ENCODE measurements at regions not wholly inside any gene's neighbourhood (a gene's known extent, or its start where the extent isn't known, plus 50 kb on each side); places are given as distances from the start of the nearest gene placed in this dataset.

- CTCF ChIA-PET = no interaction called here
- Mint-ChIP-seq H3K27ac (no peak overlapping the region), H3K4me1 (no peaks in the 10 kb centered on the region), H3K36me3 (ENCODE audit: low read depth) (no peaks in the 10 kb centered on the region), H3K9me3 (peaks cover 13% of the 10 kb centered on the region), H3K4me3 (no peak overlapping the region), H3K27me3 (peaks cover 22% of the 10 kb centered on the region)
- POLR2A ChIA-PET = no interaction called here
- no peak for DNase-seq
These were observed 310.4 kb upstream of the HDAC4 start for GRCh38 chr2:239710953-239711861.

DNA sequence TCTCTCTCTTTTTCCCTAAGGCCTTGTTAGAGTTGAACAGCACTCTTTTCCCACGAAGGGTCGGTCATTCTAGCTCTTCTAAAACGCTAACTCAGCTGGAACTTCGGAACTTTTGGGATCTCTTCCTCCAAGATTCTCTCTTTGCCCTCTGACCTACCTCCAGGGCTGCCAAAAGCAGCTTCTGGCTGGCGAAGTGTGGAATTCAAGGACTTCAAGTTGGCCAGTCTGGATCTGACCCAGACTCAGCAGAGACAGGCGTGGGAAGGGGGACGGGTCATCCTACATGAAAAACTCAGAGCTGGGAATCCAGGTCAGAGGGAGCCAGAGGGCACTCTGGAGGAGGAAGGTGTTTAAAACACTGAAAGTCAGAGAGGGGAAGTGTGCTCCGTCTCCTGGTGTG lies 305.5 kb upstream of the HDAC4 start:
- no peaks in the 10 kb centered on the region for H3K9me3 Mint-ChIP-seq
- DNase-seq = peak; percentile 10
- no peaks in the 10 kb centered on the region for H3K4me1 Mint-ChIP-seq
- peaks cover 28% of the 10 kb centered on the region for H3K27me3 Mint-ChIP-seq
- H3K27ac Mint-ChIP-seq = no peak overlapping the region
- ChIA-PET POLR2A (no interaction called here), CTCF (no interaction called here)
- H3K36me3 Mint-ChIP-seq (ENCODE audit: low read depth) = no peaks in the 10 kb centered on the region
- H3K4me3 Mint-ChIP-seq = no peak overlapping the region

GRCh38 chr2:239704737-239705136 lies 303.9 kb upstream of the HDAC4 start:
- H3K27ac Mint-ChIP-seq = no peak overlapping the region

DNA sequence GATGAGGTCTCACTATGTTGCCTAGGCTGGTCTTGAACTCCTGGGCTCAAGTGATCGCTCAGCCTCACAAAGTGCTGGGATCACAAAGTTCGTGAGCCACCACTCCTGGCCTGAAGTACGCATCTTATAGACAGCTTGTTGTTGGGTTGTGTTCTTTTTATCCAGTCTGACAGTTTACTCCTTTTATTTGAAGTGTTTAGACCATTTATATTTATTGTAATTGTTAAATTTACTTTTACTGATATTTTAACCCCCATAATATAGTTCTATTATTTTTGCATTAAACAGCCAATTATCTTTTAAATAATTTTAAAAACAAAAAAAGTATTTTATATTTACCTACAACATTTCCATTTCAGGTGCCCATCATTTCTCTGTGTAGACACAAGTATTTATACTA lies 303.0 kb upstream of the HDAC4 start:
- no peak overlapping the region for H3K4me3 Mint-ChIP-seq
- H3K36me3 Mint-ChIP-seq (ENCODE audit: low read depth) = no peaks in the 10 kb centered on the region
- H3K4me1 Mint-ChIP-seq = no peaks in the 10 kb centered on the region
- H3K27ac Mint-ChIP-seq = no peak overlapping the region
- POLR2A ChIA-PET = no interaction called here
- no peak for DNase-seq
- CTCF ChIA-PET = no interaction called here
- H3K27me3 Mint-ChIP-seq = peaks cover 15% of the 10 kb centered on the region
- no peaks in the 10 kb centered on the region for H3K9me3 Mint-ChIP-seq

More at GRCh38 chr2:239704737-239705136, 303.9 kb upstream of the HDAC4 start:
- no peak overlapping the region for H3K4me3 Mint-ChIP-seq
- CTCF ChIA-PET = no interaction called here
- H3K27me3 Mint-ChIP-seq = peaks cover 21% of the 10 kb centered on the region
- DNase-seq = peak; percentile 0
- H3K4me1 Mint-ChIP-seq = no peaks in the 10 kb centered on the region
- no peaks in the 10 kb centered on the region for H3K36me3 Mint-ChIP-seq (ENCODE audit: low read depth)
- POLR2A ChIA-PET = no interaction called here
- H3K9me3 Mint-ChIP-seq = no peaks in the 10 kb centered on the region

DNA sequence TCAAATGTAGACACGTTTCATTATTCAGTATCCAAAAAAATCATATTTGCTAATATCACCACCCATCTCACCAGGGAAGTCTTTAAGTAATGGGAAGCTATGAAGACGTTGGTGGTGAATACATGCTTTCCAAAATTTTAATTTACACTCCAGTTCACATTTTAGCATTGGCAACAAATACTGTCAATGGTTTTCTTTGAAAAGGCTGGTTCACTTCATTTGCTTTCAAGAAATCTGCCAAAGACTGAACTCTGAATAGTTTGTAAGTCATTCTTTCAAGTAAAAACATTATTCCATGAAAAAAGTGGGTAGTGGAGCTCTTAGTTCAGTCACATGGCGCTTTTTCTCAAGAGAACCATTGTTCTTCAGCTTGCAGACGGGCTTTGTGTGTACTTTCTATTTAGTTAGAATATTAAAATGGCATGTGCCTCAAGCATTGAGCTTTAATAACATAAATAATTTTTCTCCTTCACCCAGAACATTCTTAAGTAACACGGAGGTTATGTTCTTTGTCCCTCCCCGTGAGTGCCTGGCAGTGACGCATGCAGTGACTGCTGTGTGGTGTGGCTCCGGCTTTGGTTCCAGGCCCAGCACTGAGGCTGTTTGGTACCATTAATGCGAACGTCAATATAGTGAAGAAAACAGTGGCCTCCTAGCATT lies 300.0 kb upstream of the HDAC4 start:
- Mint-ChIP-seq H3K4me3 (no peak overlapping the region), H3K36me3 (ENCODE audit: low read depth) (no peaks in the 10 kb centered on the region), H3K4me1 (no peaks in the 10 kb centered on the region), H3K27me3 (peaks cover 15% of the 10 kb centered on the region), H3K9me3 (no peaks in the 10 kb centered on the region), H3K27ac (no peak overlapping the region)
- peak; percentile 8 for DNase-seq
- POLR2A ChIA-PET = no interaction called here
- CTCF ChIA-PET = no interaction called here

- no peaks in the 10 kb centered on the region for H3K36me3 Mint-ChIP-seq (ENCODE audit: low read depth)
- H3K27ac Mint-ChIP-seq = no peak overlapping the region
- DNase-seq = peak; percentile 12
- no peak overlapping the region for H3K4me3 Mint-ChIP-seq
- ChIA-PET CTCF (no interaction called here), POLR2A (no interaction called here)
- H3K4me1 Mint-ChIP-seq = no peaks in the 10 kb centered on the region
- peaks cover 4% of the 10 kb centered on the region for H3K27me3 Mint-ChIP-seq
- H3K9me3 Mint-ChIP-seq = no peaks in the 10 kb centered on the region
These were observed 296.8 kb upstream of the HDAC4 start for GRCh38 chr2:239697399-239698164.

- H3K4me3 Mint-ChIP-seq = no peak overlapping the region
- no peaks in the 10 kb centered on the region for H3K4me1 Mint-ChIP-seq
- no peaks in the 10 kb centered on the region for H3K9me3 Mint-ChIP-seq
- H3K36me3 Mint-ChIP-seq (ENCODE audit: low read depth) = no peaks in the 10 kb centered on the region
- peak; percentile 5 for DNase-seq
- ChIA-PET POLR2A (no interaction called here), CTCF (no interaction called here)
- H3K27me3 Mint-ChIP-seq = peaks cover 4% of the 10 kb centered on the region
- no peak overlapping the region for H3K27ac Mint-ChIP-seq
These were observed 295.9 kb upstream of the HDAC4 start for GRCh38 chr2:239696559-239697207.

DNA sequence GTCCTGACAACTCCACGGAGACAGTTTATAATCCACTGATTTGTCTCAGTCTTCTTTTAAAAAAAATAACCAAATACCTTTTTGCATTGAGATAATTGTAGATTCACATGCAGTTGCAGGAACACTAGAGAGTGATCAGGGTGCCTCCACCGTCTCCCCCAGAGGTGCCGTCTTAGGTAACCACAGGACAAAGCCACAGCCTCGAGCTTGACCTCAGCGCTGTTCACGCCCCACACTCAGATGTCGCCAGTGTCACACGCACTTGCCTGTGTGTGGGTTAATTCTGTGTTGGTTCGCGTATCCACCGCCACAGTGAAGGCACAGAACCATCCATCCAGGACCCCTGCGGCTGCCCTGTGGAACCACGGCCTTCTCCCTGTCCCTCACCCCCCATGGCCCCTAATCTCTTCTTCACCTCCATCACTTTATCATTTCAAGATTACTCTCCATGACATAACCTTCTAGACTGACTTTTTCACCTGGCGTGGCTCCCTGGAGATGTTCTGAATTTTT lies 295.0 kb upstream of the HDAC4 start:
- no peak for DNase-seq
- CTCF ChIA-PET = interaction anchor here (1.6 kb wide), 1 partner anchor 326 kb away, joined by 3 read pairs; no protein-coding TSS in a partner anchor
- no peaks in the 10 kb centered on the region for H3K9me3 Mint-ChIP-seq
- H3K4me1 Mint-ChIP-seq = no peaks in the 10 kb centered on the region
- H3K27ac Mint-ChIP-seq = no peak overlapping the region
- POLR2A ChIA-PET = no interaction called here
- no peaks in the 10 kb centered on the region for H3K36me3 Mint-ChIP-seq (ENCODE audit: low read depth)
- peaks cover 3% of the 10 kb centered on the region for H3K27me3 Mint-ChIP-seq
- H3K4me3 Mint-ChIP-seq = no peak overlapping the region

- Mint-ChIP-seq H3K9me3 (no peaks in the 10 kb centered on the region), H3K27ac (no peak overlapping the region), H3K36me3 (ENCODE audit: low read depth) (no peaks in the 10 kb centered on the region), H3K4me3 (no peak overlapping the region), H3K4me1 (no peaks in the 10 kb centered on the region), H3K27me3 (peaks cover 3% of the 10 kb centered on the region)
- ChIA-PET POLR2A (no interaction called here), CTCF (interaction anchor here (1.6 kb wide), 1 partner anchor 326 kb away, joined by 3 read pairs; no protein-coding TSS in a partner anchor)
- DNase-seq = no peak
These were observed 294.4 kb upstream of the HDAC4 start for GRCh38 chr2:239695106-239695727.

DNA sequence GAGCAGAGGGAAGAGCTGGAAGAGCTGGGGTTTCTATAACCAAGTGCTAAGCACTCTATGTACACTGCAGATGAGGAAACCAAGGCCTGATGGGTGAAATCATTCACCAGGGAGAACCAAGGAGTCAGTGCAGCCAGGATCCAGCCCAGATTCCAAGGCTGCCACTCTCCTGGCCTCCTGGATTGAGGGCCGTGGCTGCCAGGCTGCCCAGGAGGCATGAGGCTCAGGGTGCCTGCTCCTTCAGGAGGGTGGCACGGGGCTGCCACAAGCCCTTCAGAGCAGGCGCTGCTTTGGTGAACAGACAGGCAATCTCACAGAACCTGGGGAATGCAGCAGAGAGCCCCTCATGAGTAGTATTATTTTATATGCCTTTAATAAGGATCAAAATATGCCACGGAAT lies 293.7 kb upstream of the HDAC4 start:
- H3K36me3 Mint-ChIP-seq (ENCODE audit: low read depth) = no peaks in the 10 kb centered on the region
- H3K9me3 Mint-ChIP-seq = no peaks in the 10 kb centered on the region
- H3K27ac Mint-ChIP-seq = no peak overlapping the region
- ChIA-PET POLR2A (no interaction called here), CTCF (interaction anchor here (1.6 kb wide), 1 partner anchor 327 kb away, joined by 3 read pairs; no protein-coding TSS in a partner anchor)
- DNase-seq = no peak
- no peak overlapping the region for H3K4me3 Mint-ChIP-seq
- H3K27me3 Mint-ChIP-seq = no peaks in the 10 kb centered on the region
- no peaks in the 10 kb centered on the region for H3K4me1 Mint-ChIP-seq

GRCh38 chr2:239693761-239694415 lies 293.1 kb upstream of the HDAC4 start:
- H3K4me1 Mint-ChIP-seq = no peaks in the 10 kb centered on the region
- no peak overlapping the region for H3K4me3 Mint-ChIP-seq
- H3K9me3 Mint-ChIP-seq = no peaks in the 10 kb centered on the region
- POLR2A ChIA-PET = no interaction called here
- no peaks in the 10 kb centered on the region for H3K27me3 Mint-ChIP-seq
- no peak overlapping the region for H3K27ac Mint-ChIP-seq
- DNase-seq = peak; percentile 4
- CTCF ChIA-PET = interaction anchor here (1.6 kb wide), 1 partner anchor 328 kb away, joined by 3 read pairs; no protein-coding TSS in a partner anchor
- no peaks in the 10 kb centered on the region for H3K36me3 Mint-ChIP-seq (ENCODE audit: low read depth)

DNA sequence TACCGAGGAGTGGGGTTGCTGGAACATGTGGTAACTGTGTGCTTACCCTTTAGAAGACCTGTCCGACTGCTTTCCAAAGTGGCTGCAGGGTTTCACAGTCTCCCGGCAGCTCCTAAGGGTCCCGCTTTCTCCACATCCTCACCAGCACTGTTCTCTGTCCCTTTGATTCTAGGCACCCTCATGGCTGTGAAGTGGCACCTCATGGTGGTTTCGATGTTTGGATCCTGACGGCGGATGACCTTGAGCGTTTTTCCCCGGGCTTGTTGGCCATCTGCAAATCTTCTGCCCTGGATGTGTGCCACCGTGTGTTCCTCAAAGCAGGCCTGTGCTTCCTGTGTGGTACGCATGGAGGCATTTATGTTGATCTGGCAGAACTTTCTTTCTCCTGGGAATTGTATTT lies 292.5 kb upstream of the HDAC4 start:
- H3K27ac Mint-ChIP-seq = no peak overlapping the region
- CTCF ChIA-PET = no interaction called here
- H3K27me3 Mint-ChIP-seq = no peaks in the 10 kb centered on the region
- H3K4me3 Mint-ChIP-seq = no peak overlapping the region
- H3K4me1 Mint-ChIP-seq = no peaks in the 10 kb centered on the region
- POLR2A ChIA-PET = no interaction called here
- H3K36me3 Mint-ChIP-seq (ENCODE audit: low read depth) = no peaks in the 10 kb centered on the region
- DNase-seq = no peak
- no peaks in the 10 kb centered on the region for H3K9me3 Mint-ChIP-seq
